ENCODE measurements at regions not wholly inside any gene's neighbourhood (a gene's known extent, or its start where the extent isn't known, plus 50 kb on each side); places are given as distances from the start of the nearest gene placed in this dataset.
"Not testable (repeated sequence)": the region's sequence is repeated elsewhere in the genome, so short reads cannot be mapped to it uniquely, and the experiment has no call there.

DNA sequence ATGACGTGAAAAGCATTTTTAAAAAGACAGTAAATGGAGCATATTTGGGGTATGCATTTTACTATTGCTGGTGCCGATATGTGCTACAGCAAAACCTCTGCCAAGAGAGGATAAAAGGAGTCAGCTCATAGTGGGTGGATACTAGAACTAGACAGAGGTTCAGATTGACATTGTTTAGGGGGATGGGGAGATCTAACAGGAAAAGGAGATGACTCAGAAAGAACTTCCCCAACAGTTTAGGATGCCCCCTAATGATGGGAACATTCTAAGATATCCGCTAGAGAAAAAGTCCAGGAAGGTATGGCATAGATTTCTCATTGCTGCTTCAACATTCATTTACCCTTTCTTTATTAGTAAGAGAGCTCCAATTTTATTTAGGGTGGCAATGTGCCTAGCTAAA lies 110.5 kb upstream of the CLEC14A start:
- Mint-ChIP-seq H3K4me1 (ENCODE audit: low read depth) (peaks cover 26% of the 10 kb centered on the region), H3K4me3 (no peak overlapping the region), H3K9me3 (no peaks in the 10 kb centered on the region), H3K27me3 (ENCODE audit: insufficient read depth) (no peaks in the 10 kb centered on the region; the same call in 1 of the 2 replicates), H3K27ac (no peak overlapping the region), H3K36me3 (ENCODE audit: low read depth) (no peaks in the 10 kb centered on the region)
- TF ChIP-seq, protein P1, sequence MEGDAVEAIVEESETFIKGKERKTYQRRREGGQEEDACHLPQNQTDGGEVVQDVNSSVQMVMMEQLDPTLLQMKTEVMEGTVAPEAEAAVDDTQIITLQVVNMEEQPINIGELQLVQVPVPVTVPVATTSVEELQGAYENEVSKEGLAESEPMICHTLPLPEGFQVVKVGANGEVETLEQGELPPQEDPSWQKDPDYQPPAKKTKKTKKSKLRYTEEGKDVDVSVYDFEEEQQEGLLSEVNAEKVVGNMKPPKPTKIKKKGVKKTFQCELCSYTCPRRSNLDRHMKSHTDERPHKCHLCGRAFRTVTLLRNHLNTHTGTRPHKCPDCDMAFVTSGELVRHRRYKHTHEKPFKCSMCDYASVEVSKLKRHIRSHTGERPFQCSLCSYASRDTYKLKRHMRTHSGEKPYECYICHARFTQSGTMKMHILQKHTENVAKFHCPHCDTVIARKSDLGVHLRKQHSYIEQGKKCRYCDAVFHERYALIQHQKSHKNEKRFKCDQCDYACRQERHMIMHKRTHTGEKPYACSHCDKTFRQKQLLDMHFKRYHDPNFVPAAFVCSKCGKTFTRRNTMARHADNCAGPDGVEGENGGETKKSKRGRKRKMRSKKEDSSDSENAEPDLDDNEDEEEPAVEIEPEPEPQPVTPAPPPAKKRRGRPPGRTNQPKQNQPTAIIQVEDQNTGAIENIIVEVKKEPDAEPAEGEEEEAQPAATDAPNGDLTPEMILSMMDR (IDR thresholded peaks at IDR 0.05), result no peak
- no peak for DNase-seq

DNA sequence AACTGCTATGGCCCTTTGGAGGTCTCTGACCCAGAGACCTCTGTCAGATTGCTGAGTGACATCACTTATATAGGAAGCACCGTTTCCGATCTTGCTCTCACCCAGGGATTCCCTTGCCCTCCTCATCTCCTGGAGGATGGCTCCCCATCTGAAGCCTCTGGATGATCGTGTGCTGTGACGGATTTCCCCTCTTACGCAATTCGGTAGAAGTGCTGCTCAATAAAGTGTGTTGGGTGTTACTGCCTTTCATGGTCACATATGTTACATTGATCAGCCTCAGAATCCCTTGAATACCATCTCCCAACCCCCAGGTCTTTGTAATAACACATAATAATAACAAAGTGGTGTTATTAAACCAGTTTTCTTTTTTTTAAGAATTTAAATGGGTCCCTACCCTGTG lies 107.3 kb upstream of the CLEC14A start:
- Mint-ChIP-seq H3K27ac (no peak overlapping the region), H3K4me1 (ENCODE audit: low read depth) (peaks cover 46% of the 10 kb centered on the region), H3K4me3 (no peak overlapping the region), H3K27me3 (ENCODE audit: insufficient read depth) (no peaks in the 10 kb centered on the region; the same call in 1 of the 2 replicates), H3K9me3 (no peaks in the 10 kb centered on the region), H3K36me3 (ENCODE audit: low read depth) (peaks cover 14% of the 10 kb centered on the region)
- DNase-seq, result no peak
- TF ChIP-seq, protein P1 (IDR thresholded peaks at IDR 0.05), result no peak

DNA sequence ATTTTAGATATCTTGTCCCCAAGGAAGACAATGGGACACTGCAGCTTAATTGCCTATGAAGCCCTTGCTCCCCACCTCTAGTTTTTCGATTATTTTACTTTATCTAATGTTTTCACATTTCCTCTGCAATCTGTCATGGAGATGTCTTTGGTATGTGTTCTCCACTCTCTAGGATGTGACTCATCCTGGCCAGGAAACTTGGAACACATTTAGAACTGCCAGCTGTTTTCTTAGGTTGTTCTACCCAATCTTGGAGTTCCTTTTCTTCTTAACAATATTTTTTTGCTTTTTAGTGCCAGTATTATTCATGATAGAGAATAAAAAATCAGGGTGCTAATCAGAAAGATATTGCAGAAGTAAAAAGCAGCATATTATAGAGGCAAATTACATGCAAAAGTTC lies 101.7 kb upstream of the CLEC14A start:
- Mint-ChIP-seq H3K4me3 (peak overlapping the region; percentile 60), H3K27ac (peak overlapping the region; percentile 84), H3K36me3 (ENCODE audit: low read depth) (peaks cover 42% of the 10 kb centered on the region), H3K27me3 (ENCODE audit: insufficient read depth) (no peaks in the 10 kb centered on the region), H3K9me3 (peaks cover 22% of the 10 kb centered on the region), H3K4me1 (ENCODE audit: low read depth) (peaks cover 45% of the 10 kb centered on the region)
- peak; percentile 76 for DNase-seq
- TF ChIP-seq, protein P1 (IDR thresholded peaks at IDR 0.05), result no peak

DNA sequence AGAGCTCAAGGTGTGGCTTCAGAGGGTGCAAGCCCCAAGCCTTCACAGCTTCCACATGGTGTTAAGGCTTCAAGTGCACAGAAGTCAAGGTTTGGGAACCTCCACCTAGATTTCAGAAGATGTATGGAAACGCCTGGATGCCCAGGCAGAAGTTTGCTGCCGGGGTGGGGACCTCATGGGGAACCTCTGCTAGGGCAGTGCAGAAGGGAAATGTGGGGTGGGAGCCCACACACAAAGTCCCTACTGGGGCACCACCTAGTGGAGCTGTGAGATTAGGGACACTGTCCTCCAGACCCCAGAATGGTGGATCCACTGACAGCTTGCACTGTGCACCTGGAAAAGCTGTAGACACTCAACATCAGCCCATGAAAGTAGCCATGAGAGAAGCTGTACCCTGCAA lies 99.6 kb upstream of the CLEC14A start:
- not testable (repeated sequence) for DNase-seq; H3K4me3 Mint-ChIP-seq; H3K27ac Mint-ChIP-seq; H3K27me3 Mint-ChIP-seq (ENCODE audit: insufficient read depth)
- Mint-ChIP-seq H3K4me1 (ENCODE audit: low read depth) (peaks cover 35% of the 10 kb centered on the region), H3K9me3 (peaks cover 22% of the 10 kb centered on the region), H3K36me3 (ENCODE audit: low read depth) (peaks cover 37% of the 10 kb centered on the region)

DNA sequence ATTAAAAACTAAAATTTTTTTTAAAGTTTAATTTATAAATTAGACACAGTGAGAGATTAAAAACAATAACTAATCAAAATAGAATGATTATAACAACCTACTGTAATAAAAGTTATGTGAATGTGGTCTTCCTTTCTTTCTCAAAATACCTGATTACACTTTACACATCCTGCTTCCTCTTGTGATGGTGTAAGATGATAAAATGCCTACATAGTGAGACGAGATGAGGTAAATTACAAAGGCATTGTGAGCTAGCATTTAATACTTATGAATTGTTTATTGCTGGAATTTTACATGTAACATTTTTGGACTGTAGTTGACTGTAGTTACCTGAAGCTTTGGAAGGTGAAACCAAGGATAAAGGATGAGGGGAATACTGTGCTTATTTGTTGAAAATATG lies 94.2 kb upstream of the CLEC14A start:
- Mint-ChIP-seq H3K4me3 (no peak overlapping the region), H3K9me3 (peaks cover 9% of the 10 kb centered on the region), H3K4me1 (ENCODE audit: low read depth) (peaks cover 17% of the 10 kb centered on the region), H3K27ac (no peak overlapping the region), H3K27me3 (ENCODE audit: insufficient read depth) (no peaks in the 10 kb centered on the region), H3K36me3 (ENCODE audit: low read depth) (peaks cover 40% of the 10 kb centered on the region)
- DNase-seq, result no peak
- TF ChIP-seq, protein P1 (IDR thresholded peaks at IDR 0.05), result no peak

DNA sequence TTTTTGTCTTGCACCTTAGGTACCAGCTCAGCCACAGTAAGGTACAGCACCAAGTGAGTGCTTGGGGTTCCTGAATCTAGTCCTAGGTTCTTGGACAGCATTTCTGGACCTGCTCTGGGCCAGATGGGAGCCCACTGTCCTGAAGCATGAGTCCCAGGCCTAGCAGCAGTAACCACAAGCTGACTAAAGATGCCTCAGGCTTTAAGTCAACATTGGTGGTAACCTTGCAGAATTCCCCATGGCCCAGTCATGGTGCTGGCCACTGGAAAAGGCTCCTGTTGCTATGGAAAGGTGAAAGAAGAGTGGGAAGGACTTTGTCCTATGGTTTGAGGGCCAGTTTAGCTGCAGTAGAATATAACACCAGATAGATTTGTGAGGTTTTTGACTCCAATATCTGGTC lies 86.9 kb upstream of the CLEC14A start:
- H3K4me1 Mint-ChIP-seq (ENCODE audit: low read depth), result peaks cover 64% of the 10 kb centered on the region
- H3K9me3 Mint-ChIP-seq, result no peaks in the 10 kb centered on the region
- no peaks in the 10 kb centered on the region; the same call in 1 of the 2 replicates for H3K27me3 Mint-ChIP-seq (ENCODE audit: insufficient read depth)
- H3K4me3 Mint-ChIP-seq, result 0 out of 2 replicates have a peak overlapping the region, but pooled peaks have one; percentile 7
- peak; percentile 96 for DNase-seq
- H3K36me3 Mint-ChIP-seq (ENCODE audit: low read depth), result peaks cover 19% of the 10 kb centered on the region
- TF ChIP-seq, protein P1 (IDR thresholded peaks at IDR 0.05), result no peak
- H3K27ac Mint-ChIP-seq, result peak overlapping the region; percentile 89

Data from HFFc6 (cell line).